ENCODE measurements at regions not wholly inside any gene's neighbourhood (a gene's known extent, or its start where the extent isn't known, plus 50 kb on each side); places are given as distances from the start of the nearest gene placed in this dataset.

- no peak for TF ChIP-seq CTCF (IDR thresholded peaks at IDR 0.05)
- Histone ChIP-seq H3K4me2 (ENCODE audit: low read length) (no peak overlapping the region), H3K4me1 (peaks cover 6% of the 10 kb centered on the region), H3K36me3 (ENCODE audit: control insufficient read depth, insufficient read depth, low read length) (no peaks in the 10 kb centered on the region), H3K9me3 (ENCODE audit: control insufficient read depth, low read length) (no peaks in the 10 kb centered on the region), H3K9ac (no peak overlapping the region), H2AFZ (no peak overlapping the region), H3K4me3 (ENCODE audit: low read depth, low read length) (no peak overlapping the region), H3K27me3 (ENCODE audit: control insufficient read depth, insufficient read depth, low read length) (no peaks in the 10 kb centered on the region), H3K79me2 (no peaks in the 10 kb centered on the region), H3K27ac (no peak overlapping the region)
Measured at GRCh38 chr5:111966290-111966689, 209.3 kb upstream of the NREP start.

DNA sequence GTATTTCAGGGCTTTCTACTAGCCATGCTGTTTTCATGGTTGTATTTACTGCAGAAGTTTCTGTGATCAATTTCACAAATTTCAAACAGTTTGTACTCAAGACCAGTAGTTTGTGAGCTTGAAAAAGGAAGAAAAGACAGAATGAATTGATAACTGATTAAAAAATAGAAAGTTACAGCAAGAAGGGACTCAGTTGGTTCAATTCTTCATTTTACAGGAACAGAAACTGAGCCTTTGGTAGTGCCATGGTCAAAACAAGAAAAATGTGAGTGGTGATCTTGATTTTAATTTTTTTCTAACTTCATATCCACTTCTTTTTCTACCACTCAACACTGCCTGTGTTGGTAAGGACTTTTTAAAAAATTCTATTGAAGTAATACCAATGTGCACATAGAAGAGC, 206.6 kb upstream of the NREP start:
- no peak overlapping the region for H3K9ac ChIP-seq
- TF ChIP-seq CTCF (IDR thresholded peaks at IDR 0.05): no peak
- no peak overlapping the region for H2AFZ ChIP-seq
- no peak overlapping the region for H3K4me2 ChIP-seq (ENCODE audit: low read length)
- no peaks in the 10 kb centered on the region for H3K27me3 ChIP-seq (ENCODE audit: control insufficient read depth, insufficient read depth, low read length)
- H3K27ac ChIP-seq: no peak overlapping the region
- H3K4me3 ChIP-seq (ENCODE audit: low read depth, low read length): no peak overlapping the region
- no peaks in the 10 kb centered on the region for H3K36me3 ChIP-seq (ENCODE audit: control insufficient read depth, insufficient read depth, low read length)
- no peaks in the 10 kb centered on the region for H3K79me2 ChIP-seq
- H3K4me1 ChIP-seq: peaks cover 1% of the 10 kb centered on the region
- no peaks in the 10 kb centered on the region for H3K9me3 ChIP-seq (ENCODE audit: control insufficient read depth, low read length)

DNA sequence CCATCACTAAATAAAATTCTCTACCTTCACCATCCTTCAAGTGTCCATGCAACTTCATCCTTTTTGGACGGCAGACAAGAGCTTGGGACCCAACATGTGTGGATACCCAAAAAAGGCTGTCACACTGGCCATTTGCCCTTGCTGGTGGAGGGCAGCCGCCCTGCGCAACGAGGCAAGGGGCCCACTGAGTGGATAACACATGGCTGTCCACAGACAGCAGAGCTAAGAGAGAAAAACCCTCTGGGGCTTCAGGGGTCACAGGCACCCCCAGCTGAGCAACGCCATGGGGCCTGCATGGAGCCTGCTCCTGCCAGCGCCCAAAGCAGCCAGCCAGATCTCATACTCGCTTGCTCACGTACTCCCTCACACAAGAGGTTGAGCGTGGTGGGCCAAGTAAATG, 205.9 kb upstream of the NREP start:
- H3K9ac ChIP-seq: no peak overlapping the region
- no peaks in the 10 kb centered on the region for H3K4me1 ChIP-seq
- H2AFZ ChIP-seq: no peak overlapping the region
- no peaks in the 10 kb centered on the region for H3K27me3 ChIP-seq (ENCODE audit: control insufficient read depth, insufficient read depth, low read length)
- no peak overlapping the region for H3K4me2 ChIP-seq (ENCODE audit: low read length)
- no peak overlapping the region for H3K4me3 ChIP-seq (ENCODE audit: low read depth, low read length)
- no peaks in the 10 kb centered on the region for H3K79me2 ChIP-seq
- TF ChIP-seq CTCF (IDR thresholded peaks at IDR 0.05): no peak
- no peak overlapping the region for H3K27ac ChIP-seq
- no peaks in the 10 kb centered on the region for H3K36me3 ChIP-seq (ENCODE audit: control insufficient read depth, insufficient read depth, low read length)
- H3K9me3 ChIP-seq (ENCODE audit: control insufficient read depth, low read length): no peaks in the 10 kb centered on the region

GRCh38 chr5:111961862-111962261, 204.9 kb upstream of the NREP start:
- H3K4me2 ChIP-seq (ENCODE audit: low read length): no peak overlapping the region

More at GRCh38 chr5:111961862-111962261, 204.9 kb upstream of the NREP start:
- Histone ChIP-seq H3K4me3 (ENCODE audit: low read depth, low read length) (no peak overlapping the region), H3K9me3 (ENCODE audit: control insufficient read depth, low read length) (no peaks in the 10 kb centered on the region), H3K36me3 (ENCODE audit: control insufficient read depth, insufficient read depth, low read length) (no peaks in the 10 kb centered on the region), H3K9ac (no peak overlapping the region), H3K27me3 (ENCODE audit: control insufficient read depth, insufficient read depth, low read length) (no peaks in the 10 kb centered on the region), H3K4me1 (no peaks in the 10 kb centered on the region), H2AFZ (no peak overlapping the region), H3K27ac (no peak overlapping the region), H3K79me2 (no peaks in the 10 kb centered on the region)
- TF ChIP-seq CTCF (IDR thresholded peaks at IDR 0.05): no peak

Data from parathyroid adenoma (tissue), 2 donors.